PC-3 (cell line): ENCODE measurements at regions not wholly inside any gene's neighbourhood (a gene's known extent, or its start where the extent isn't known, plus 50 kb on each side); places are given as distances from the start of the nearest gene placed in this dataset.

Source experiments
- ATAC-seq: fragments of 200-7000 bp; cut with Tn5 transposase; 2 replicates; pipeline ENCODE4 v1.9.1; 2020; ENCODE audit warnings: mild to moderate bottlenecking, moderate library complexity
- BruUV-seq: library from RNA; stranded (reverse); fragments of 400-500 nt; replicated peaks from 2 replicates; lab custom pipeline; 2021; lab: Mats Ljungman, UMichigan
- CTCF ChIA-PET: fragments of 300-600 bp; sonication (Branson Sonifier 250); formaldehyde crosslinking; loops from one replicate; lab custom pipeline; 2022; ENCODE audit warnings: antibody characterized with exemption; lab: Charles Lee
- POLR2A ChIA-PET: fragments of 300-600 bp; sonication (Branson Sonifier 250); formaldehyde crosslinking; loops from one replicate; lab custom pipeline; 2022; ENCODE audit warnings: antibody characterized with exemption; ENCODE audit not compliant: unreplicated experiment; lab: Charles Lee
- DNase-seq: peaks from one replicate; pipeline ENCODE4 v3.0.0-alpha.2; 2015
- H2AFZ ChIP-seq: fragments of 300-600 bp; sonication (generic); 2 replicates; pipeline ENCODE4 v1.6.0; 2016; ENCODE audit warnings: antibody characterized with exemption, low read length
- H3F3A ChIP-seq: fragments of 300-600 bp; sonication (generic); one replicate; pipeline ENCODE4 v1.6.0; 2017; ENCODE audit warnings: antibody characterized with exemption, low read length, control low read depth, mild to moderate bottlenecking; ENCODE audit not compliant: unreplicated experiment
- H3K27ac ChIP-seq: fragments of 300-600 bp; sonication (generic); 2 replicates; pipeline ENCODE4 v1.5.1; 2016; ENCODE audit warnings: mild to moderate bottlenecking, low read length
- H3K27me3 ChIP-seq: fragments of 300-600 bp; sonication (generic); 2 replicates; pipeline ENCODE4 v1.6.1; 2016; ENCODE audit warnings: low read length, mixed read lengths
- H3K36me3 ChIP-seq: fragments of 300-600 bp; sonication (generic); 2 replicates; pipeline ENCODE4 v1.6.1; 2016; ENCODE audit warnings: low read depth, mixed run types, low read length, mixed read lengths
- H3K4me1 ChIP-seq: fragments of 300-600 bp; sonication (generic); 2 replicates; pipeline ENCODE4 v1.5.1; 2016; ENCODE audit warnings: low read length; ENCODE audit not compliant: insufficient read depth
- H3K4me2 ChIP-seq: fragments of 300-600 bp; sonication (generic); 2 replicates; pipeline ENCODE4 v1.6.0; 2016; ENCODE audit warnings: low read length
- H3K4me3 ChIP-seq: fragments of 300-600 bp; sonication (generic); 2 replicates; pipeline ENCODE4 v1.5.1; 2016; ENCODE audit warnings: mild to moderate bottlenecking, low read length, mixed read lengths
- H3K79me2 ChIP-seq: fragments of 300-600 bp; sonication (generic); 2 replicates; pipeline ENCODE4 v1.6.1; 2017; ENCODE audit warnings: low read length, mixed read lengths
- H3K9ac ChIP-seq: fragments of 300-600 bp; sonication (generic); 2 replicates; pipeline ENCODE4 v1.6.0; 2016; ENCODE audit warnings: mild to moderate bottlenecking, low read length
- H3K9me2 ChIP-seq: fragments of 300-600 bp; sonication (generic); replicated peaks from 2 replicates; pipeline ENCODE4 v1.6.1; 2016; ENCODE audit warnings: mixed run types, low read length, mixed read lengths
- H3K9me3 ChIP-seq: fragments of 300-600 bp; sonication (generic); 2 replicates; pipeline ENCODE4 v1.6.1; 2016; ENCODE audit warnings: low read length, mixed read lengths
- H4K20me1 ChIP-seq: fragments of 300-600 bp; sonication (generic); 2 replicates; pipeline ENCODE4 v1.6.1; 2016; ENCODE audit warnings: low read length, mixed read lengths
- EZH2 ChIP-seq: fragments of 300-600 bp; sonication (generic); IDR thresholded peaks from one replicate; pipeline ENCODE4 v1.6.1; 2017; ENCODE audit warnings: antibody characterized with exemption, mild to moderate bottlenecking, low read length; ENCODE audit not compliant: unreplicated experiment
- EZH2phosphoT487 ChIP-seq: fragments of 300-600 bp; sonication (generic); IDR thresholded peaks from 2 replicates; pipeline ENCODE4 v1.6.1; 2018; ENCODE audit warnings: mild to moderate bottlenecking, antibody characterized with exemption, low read length, borderline replicate concordance
- intact Hi-C: fragments of 100-400 bp; cut with micrococcal nuclease; formaldehyde crosslinking; loops from 2 replicates; pipeline ENCODE4 v1.9.0; 2023
- TF ChIP-seq, protein P1 (sequence below): fragments of 300-600 bp; sonication (generic); conservative IDR thresholded peaks from 2 replicates; pipeline ENCODE4 v1.5.1; 2017; ENCODE audit warnings: antibody characterized with exemption, low read depth, mild to moderate bottlenecking, low read length

DNA sequence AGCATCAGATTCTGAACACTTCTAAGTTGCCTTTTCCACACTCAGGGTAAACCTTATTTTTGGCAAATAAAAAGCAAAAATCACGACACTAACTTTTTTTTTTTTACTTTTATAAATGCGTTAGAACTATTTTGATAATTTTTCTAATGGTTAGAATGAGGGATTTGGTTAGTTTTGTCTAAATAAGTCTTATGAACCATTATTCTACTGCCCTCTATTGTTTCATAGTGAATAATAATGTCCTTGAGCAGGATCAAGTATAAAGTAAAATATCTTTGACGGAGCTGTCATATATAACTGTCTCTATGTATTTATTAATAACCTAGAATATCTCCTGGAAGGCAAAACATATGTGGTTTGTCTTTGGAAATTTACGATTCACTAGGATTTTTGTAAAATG, 631.8 kb downstream of the GABRG2 start:
- no peaks in the 10 kb centered on the region for H3K36me3 ChIP-seq
- H3K9ac ChIP-seq: no peak overlapping the region
- CTCF ChIA-PET: no interaction called here
- no peak overlapping the region for H3K4me3 ChIP-seq
- intact Hi-C loops: no loop called here
- no peaks in the 10 kb centered on the region for H3K4me1 ChIP-seq
- no TSS peak for BruUV-seq
- no peaks in the 10 kb centered on the region for H3K27me3 ChIP-seq
- no peak overlapping the region for H3K4me2 ChIP-seq
- no peaks in the 10 kb centered on the region for H3K79me2 ChIP-seq
- no peaks in the 10 kb centered on the region for H3K9me3 ChIP-seq
- ATAC-seq: no peak
- H3K27ac ChIP-seq: no peak overlapping the region
- no peaks in the 10 kb centered on the region for H3F3A ChIP-seq
- H4K20me1 ChIP-seq: no peaks in the 10 kb centered on the region
- H2AFZ ChIP-seq: no peak overlapping the region
- H3K9me2 ChIP-seq: no peaks in the 10 kb centered on the region
- TF ChIP-seq EZH2phosphoT487: no peak
- TF ChIP-seq, protein P1, sequence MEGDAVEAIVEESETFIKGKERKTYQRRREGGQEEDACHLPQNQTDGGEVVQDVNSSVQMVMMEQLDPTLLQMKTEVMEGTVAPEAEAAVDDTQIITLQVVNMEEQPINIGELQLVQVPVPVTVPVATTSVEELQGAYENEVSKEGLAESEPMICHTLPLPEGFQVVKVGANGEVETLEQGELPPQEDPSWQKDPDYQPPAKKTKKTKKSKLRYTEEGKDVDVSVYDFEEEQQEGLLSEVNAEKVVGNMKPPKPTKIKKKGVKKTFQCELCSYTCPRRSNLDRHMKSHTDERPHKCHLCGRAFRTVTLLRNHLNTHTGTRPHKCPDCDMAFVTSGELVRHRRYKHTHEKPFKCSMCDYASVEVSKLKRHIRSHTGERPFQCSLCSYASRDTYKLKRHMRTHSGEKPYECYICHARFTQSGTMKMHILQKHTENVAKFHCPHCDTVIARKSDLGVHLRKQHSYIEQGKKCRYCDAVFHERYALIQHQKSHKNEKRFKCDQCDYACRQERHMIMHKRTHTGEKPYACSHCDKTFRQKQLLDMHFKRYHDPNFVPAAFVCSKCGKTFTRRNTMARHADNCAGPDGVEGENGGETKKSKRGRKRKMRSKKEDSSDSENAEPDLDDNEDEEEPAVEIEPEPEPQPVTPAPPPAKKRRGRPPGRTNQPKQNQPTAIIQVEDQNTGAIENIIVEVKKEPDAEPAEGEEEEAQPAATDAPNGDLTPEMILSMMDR: peak; percentile 45; the same call in 1 of the 2 replicates
- POLR2A ChIA-PET: no interaction called here
- DNase-seq: peak; percentile 20

DNA sequence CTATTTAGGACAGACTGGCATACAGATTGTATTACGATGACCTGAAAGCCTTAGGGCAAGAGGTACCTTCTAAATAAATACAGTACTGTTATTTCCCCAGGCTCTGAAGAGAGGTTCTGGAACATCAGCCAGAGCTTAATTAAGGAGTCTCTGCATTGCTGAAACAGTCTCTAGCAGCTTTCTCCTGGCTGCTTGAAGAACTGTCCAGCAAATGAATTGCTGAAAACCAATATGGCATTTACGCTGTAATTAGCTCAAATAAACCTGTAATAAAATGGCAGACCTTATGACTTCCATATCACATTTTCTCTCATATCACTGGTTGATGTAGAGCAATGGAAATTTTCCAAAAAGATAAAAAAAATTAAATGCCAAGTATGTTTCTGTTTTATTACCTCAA, 636.3 kb downstream of the GABRG2 start:
- Histone ChIP-seq H3K4me2 (no peak overlapping the region), H4K20me1 (no peaks in the 10 kb centered on the region), H3K27me3 (no peaks in the 10 kb centered on the region), H3K79me2 (no peaks in the 10 kb centered on the region), H3K27ac (no peak overlapping the region), H3K9me2 (no peaks in the 10 kb centered on the region), H3F3A (no peaks in the 10 kb centered on the region), H3K36me3 (no peaks in the 10 kb centered on the region), H3K9ac (no peak overlapping the region), H2AFZ (no peak overlapping the region), H3K9me3 (no peaks in the 10 kb centered on the region), H3K4me1 (no peaks in the 10 kb centered on the region), H3K4me3 (no peak overlapping the region)
- TF ChIP-seq, protein P1: no peak
- TF ChIP-seq EZH2phosphoT487 (no peak), EZH2 (no peak)
- POLR2A ChIA-PET: no interaction called here
- intact Hi-C loops: no loop called here
- CTCF ChIA-PET: no interaction called here
- no TSS peak for BruUV-seq
- ATAC-seq (no peak), DNase-seq (no peak)

DNA sequence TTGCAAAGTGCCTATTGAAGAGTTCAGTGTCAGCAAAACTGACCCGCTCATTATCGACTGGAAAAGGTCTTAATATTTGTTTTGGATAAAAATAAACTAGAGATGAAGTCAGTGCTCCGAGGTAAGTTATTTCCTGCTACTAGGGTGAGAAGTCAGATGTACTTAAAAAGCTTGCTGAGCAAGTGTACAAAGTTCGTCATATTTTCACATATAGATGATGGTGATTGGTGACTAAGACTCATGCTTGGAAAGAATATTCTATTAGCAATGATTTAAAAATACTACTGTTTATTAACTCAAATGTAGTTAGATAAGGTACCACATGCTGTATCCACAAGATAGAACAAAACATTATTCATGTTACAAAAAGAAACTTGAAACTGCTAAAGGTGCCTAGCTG, 643.7 kb downstream of the GABRG2 start:
- Histone ChIP-seq H3K27ac (no peak overlapping the region), H3K4me1 (no peaks in the 10 kb centered on the region), H3K4me3 (no peak overlapping the region), H4K20me1 (no peaks in the 10 kb centered on the region), H3K4me2 (no peak overlapping the region), H3K9ac (no peak overlapping the region), H3K27me3 (no peaks in the 10 kb centered on the region), H3K9me3 (no peaks in the 10 kb centered on the region), H3F3A (no peaks in the 10 kb centered on the region), H3K79me2 (no peaks in the 10 kb centered on the region), H3K9me2 (no peaks in the 10 kb centered on the region), H2AFZ (no peak overlapping the region), H3K36me3 (no peaks in the 10 kb centered on the region)
- intact Hi-C loops: no loop called here
- no peak for ATAC-seq
- no peak for DNase-seq
- no TSS peak for BruUV-seq
- POLR2A ChIA-PET: no interaction called here
- TF ChIP-seq EZH2 (no peak), EZH2phosphoT487 (no peak)
- TF ChIP-seq, protein P1: no peak
- CTCF ChIA-PET: no interaction called here
